Neural cell (in vitro differentiated cells): ENCODE measurements at regions not wholly inside any gene's neighbourhood (a gene's known extent, or its start where the extent isn't known, plus 50 kb on each side); places are given as distances from the start of the nearest gene placed in this dataset.

Experiments used
- CTCF ChIP-seq: fragments of 450-650 bp; IDR thresholded peaks from 2 replicates; pipeline ENCODE4 v1.5.1; 2014; ENCODE audit warnings: antibody characterized with exemption, mild to moderate bottlenecking, moderate library complexity; ENCODE audit not compliant: poor library complexity, severe bottlenecking
- EP300 ChIP-seq: fragments of 450-650 bp; conservative IDR thresholded peaks from 2 replicates; pipeline ENCODE4 v1.6.1; 2014; ENCODE audit warnings: antibody characterized with exemption, mild to moderate bottlenecking, moderate library complexity; ENCODE audit not compliant: poor library complexity, severe bottlenecking
- EZH2 ChIP-seq: fragments of 200-600, 300-800 bp; shearing (Covaris generic), sonication (generic); IDR thresholded peaks from 2 replicates; pipeline ENCODE4 v1.6.1; 2014; ENCODE audit warnings: antibody characterized with exemption, low read length, borderline replicate concordance, mild to moderate bottlenecking; ENCODE audit not compliant: insufficient read depth, poor library complexity, severe bottlenecking
- MXI1 ChIP-seq: fragments of 450-650 bp; conservative IDR thresholded peaks from 2 replicates; pipeline ENCODE4 v1.6.1; 2014; ENCODE audit warnings: antibody characterized with exemption, mild to moderate bottlenecking; ENCODE audit not compliant: poor library complexity, severe bottlenecking
- POLR2AphosphoS5 ChIP-seq: IDR thresholded peaks from 2 replicates; pipeline ENCODE4 v1.6.1; 2012
- RAD21 ChIP-seq: fragments of 450-650 bp; conservative IDR thresholded peaks from 2 replicates; pipeline ENCODE4 v1.6.1; 2014; ENCODE audit warnings: antibody characterized with exemption, mild to moderate bottlenecking, moderate library complexity
- SMC3 ChIP-seq: fragments of 450-650 bp; conservative IDR thresholded peaks from 2 replicates; pipeline ENCODE4 v1.6.1; 2014; ENCODE audit warnings: antibody characterized with exemption, mild to moderate bottlenecking, moderate library complexity; ENCODE audit not compliant: poor library complexity
- TAF1 ChIP-seq: IDR thresholded peaks from 2 replicates; pipeline ENCODE4 v1.6.1; 2012; ENCODE audit warnings: low read depth

GRCh38 chr21:20276954-20277353 lies 721.3 kb upstream of the NCAM2 start:
- TF ChIP-seq CTCF (no peak), MXI1 (no peak), RAD21 (no peak), POLR2AphosphoS5 (no peak), EZH2 (no peak), TAF1 (no peak), SMC3 (no peak), EP300 (no peak)
